ENCODE measurements at regions not wholly inside any gene's neighbourhood (a gene's known extent, or its start where the extent isn't known, plus 50 kb on each side); places are given as distances from the start of the nearest gene placed in this dataset.

DNA sequence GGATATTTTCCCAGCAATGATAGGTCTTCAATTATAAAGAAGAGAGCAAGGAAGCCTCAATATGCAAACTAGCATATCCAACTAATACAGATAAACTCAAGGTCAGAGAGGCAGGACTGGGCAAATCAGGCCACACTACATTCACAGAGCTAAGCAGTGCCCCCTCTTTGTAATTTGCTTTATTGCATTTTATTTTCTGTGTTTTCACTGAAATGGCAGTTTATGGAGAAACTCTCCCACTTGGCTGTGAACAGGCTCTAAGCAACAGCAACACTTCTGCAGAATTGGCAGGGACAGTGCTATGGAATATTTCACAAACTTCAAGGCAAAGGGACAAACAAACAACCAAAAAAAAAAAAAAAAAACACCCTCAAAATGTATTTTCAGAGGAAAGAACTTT, 93.4 kb upstream of the SOD1 start:
- no peak for DNase-seq (ENCODE audit: low spot score in 2 of 2)
- TF ChIP-seq, protein P1, sequence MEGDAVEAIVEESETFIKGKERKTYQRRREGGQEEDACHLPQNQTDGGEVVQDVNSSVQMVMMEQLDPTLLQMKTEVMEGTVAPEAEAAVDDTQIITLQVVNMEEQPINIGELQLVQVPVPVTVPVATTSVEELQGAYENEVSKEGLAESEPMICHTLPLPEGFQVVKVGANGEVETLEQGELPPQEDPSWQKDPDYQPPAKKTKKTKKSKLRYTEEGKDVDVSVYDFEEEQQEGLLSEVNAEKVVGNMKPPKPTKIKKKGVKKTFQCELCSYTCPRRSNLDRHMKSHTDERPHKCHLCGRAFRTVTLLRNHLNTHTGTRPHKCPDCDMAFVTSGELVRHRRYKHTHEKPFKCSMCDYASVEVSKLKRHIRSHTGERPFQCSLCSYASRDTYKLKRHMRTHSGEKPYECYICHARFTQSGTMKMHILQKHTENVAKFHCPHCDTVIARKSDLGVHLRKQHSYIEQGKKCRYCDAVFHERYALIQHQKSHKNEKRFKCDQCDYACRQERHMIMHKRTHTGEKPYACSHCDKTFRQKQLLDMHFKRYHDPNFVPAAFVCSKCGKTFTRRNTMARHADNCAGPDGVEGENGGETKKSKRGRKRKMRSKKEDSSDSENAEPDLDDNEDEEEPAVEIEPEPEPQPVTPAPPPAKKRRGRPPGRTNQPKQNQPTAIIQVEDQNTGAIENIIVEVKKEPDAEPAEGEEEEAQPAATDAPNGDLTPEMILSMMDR (IDR thresholded peaks at IDR 0.05): no peak
- no peak overlapping the region for H3K4me3 ChIP-seq (ENCODE audit: low read depth, poor library complexity, severe bottlenecking)
- intact Hi-C loops (cut with DNase I; ENCODE audit: low total_unique reads): no loop called here

DNA sequence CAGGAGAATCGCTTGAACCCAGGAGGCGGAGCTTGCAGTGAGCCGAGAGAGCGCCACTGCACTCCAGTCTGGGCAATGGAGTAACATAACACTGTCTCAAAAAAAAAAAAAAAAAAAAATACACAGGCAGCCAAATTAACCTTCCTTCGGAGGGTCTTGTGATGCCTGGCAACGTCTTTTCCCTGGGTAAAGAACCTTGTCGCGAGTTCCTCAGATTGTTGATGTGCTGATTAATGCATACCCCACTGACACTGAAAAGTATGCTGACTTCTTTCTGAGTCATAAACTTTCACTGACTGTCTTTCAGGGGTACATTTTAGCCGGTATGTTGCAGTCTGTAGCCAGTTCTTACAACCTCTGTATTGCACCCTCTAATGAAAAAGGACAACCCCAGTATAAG, 95.1 kb upstream of the SOD1 start:
- TF ChIP-seq, protein P1 (IDR thresholded peaks at IDR 0.05): no peak
- no peak for TF ChIP-seq POLR2A (IDR thresholded peaks at IDR 0.05)
- intact Hi-C loops (cut with DNase I; ENCODE audit: low total_unique reads): no loop called here
- no peak overlapping the region for H3K4me3 ChIP-seq (ENCODE audit: low read depth, poor library complexity, severe bottlenecking)
- 77 to 79% methylated on average over 9 of the region's 9 CpGs for WGBS, 2 donors
- no peak for DNase-seq (ENCODE audit: low spot score in 2 of 2)

DNA sequence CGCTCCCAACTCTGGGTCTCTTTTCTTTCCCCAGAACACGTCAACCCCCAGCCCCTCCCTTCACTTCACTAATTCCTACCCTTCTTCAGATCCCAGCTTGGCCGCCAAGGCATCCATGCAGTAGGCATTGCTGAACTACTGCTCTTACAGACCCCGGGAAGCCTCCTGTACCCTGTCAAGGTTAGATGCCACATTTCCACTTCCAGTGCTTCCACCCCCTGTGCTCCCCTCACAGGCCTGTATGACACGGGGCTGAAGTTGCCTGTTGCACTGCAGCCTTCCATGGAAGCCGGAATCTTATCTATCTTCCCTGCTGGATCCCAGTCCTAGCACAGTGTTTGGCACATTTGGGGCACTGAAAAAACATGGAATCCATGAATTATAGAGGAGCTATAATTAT, 99.0 kb upstream of the SOD1 start:
- DNase-seq (ENCODE audit: low spot score in 2 of 2): no peak
- H3K4me3 ChIP-seq (ENCODE audit: low read depth, poor library complexity, severe bottlenecking): no peak overlapping the region
- TF ChIP-seq, protein P1 (IDR thresholded peaks at IDR 0.05): no peak
- no peak for TF ChIP-seq POLR2A (IDR thresholded peaks at IDR 0.05)
- 89% methylated on average over 6 of the region's 6 CpGs for WGBS, 2 donors
- intact Hi-C loops (cut with DNase I; ENCODE audit: low total_unique reads): no loop called here

DNA sequence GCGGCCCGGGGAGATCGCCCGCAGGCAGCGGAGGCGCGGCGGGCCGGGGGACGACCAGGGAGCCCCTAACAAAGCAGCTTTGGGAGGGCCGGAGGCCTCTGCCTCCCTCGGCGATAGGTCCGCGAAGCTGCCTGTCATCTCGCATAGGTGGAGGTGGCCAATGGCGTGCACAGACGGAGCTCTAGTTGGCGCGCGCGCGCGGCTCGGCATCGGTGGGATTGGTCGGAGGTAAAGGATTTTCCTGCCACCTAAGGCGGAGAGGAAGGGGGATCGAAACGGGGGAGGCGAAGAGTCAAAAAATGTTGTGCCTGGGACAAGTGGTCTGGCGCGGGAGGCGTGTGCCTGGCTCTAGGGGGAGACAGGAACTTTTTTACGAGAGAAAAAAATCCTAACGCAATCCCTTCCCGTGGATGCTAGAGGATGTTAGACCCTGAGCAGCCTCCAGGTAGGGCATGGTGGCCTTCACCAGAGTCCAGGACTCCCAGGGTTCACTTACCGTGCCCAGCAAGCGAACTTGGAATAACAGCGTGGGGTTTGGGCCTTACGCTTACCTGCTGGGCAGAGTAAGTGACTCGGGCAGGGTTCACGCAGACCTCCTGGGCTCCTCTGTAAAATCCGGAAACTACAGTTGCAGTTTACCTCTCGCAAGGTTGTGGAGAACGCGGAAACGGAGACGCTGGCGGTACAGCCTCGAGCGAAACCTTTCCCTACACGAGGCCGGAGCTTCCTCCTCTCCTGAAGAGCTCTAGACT, 99.9 kb upstream of the SOD1 start:
- intact Hi-C loops (cut with DNase I; ENCODE audit: low total_unique reads): no loop called here
- 2% methylated on average over 39 to 54 of the region's 54 CpGs for WGBS, 2 donors
- peak; percentile 79 to 96 for DNase-seq (ENCODE audit: low spot score in 2 of 2)
- peak overlapping the region; percentile 28 for H3K4me3 ChIP-seq (ENCODE audit: low read depth, poor library complexity, severe bottlenecking)
- TF ChIP-seq, protein P1 (IDR thresholded peaks at IDR 0.05): no peak
- TF ChIP-seq POLR2A (IDR thresholded peaks at IDR 0.05): no peak

DNA sequence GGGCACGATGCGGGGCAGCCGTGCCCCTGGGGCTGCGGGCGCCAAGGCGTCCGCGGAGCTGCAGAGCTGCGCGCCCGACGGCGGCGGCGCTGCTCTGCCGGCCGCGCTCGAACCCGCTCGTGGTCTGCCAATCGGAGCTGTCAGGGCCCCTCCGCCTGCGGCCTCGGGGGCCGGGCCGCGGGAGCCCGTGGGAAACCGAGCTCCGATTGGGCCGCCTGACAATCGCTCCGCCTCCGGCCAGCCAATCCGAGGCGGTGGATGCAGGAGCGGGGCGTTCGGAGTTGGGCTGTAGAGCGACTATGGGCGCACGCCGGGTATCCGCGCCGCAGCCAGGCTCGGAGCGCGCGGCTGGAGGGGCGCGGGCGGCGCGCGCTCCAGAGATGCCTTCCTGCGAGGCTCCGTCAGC, 100.5 kb upstream of the SOD1 start:
- DNase-seq (ENCODE audit: low spot score in 2 of 2): peak; percentile 79 to 96
- peak overlapping the region; percentile 28 for H3K4me3 ChIP-seq (ENCODE audit: low read depth, poor library complexity, severe bottlenecking)
- intact Hi-C loops (cut with DNase I; ENCODE audit: low total_unique reads): no loop called here
- WGBS, 2 donors: 0% methylated on average over 2 of the region's 59 CpGs; no CpG with 5 or more reads in 1 of the 2 donors
- no peak for TF ChIP-seq POLR2A (IDR thresholded peaks at IDR 0.05)
- TF ChIP-seq, protein P1 (IDR thresholded peaks at IDR 0.05): no peak

Data from lower leg skin (tissue), 4 donors.